ENCODE measurements at regions not wholly inside any gene's neighbourhood (a gene's known extent, or its start where the extent isn't known, plus 50 kb on each side); places are given as distances from the start of the nearest gene placed in this dataset.

DNA sequence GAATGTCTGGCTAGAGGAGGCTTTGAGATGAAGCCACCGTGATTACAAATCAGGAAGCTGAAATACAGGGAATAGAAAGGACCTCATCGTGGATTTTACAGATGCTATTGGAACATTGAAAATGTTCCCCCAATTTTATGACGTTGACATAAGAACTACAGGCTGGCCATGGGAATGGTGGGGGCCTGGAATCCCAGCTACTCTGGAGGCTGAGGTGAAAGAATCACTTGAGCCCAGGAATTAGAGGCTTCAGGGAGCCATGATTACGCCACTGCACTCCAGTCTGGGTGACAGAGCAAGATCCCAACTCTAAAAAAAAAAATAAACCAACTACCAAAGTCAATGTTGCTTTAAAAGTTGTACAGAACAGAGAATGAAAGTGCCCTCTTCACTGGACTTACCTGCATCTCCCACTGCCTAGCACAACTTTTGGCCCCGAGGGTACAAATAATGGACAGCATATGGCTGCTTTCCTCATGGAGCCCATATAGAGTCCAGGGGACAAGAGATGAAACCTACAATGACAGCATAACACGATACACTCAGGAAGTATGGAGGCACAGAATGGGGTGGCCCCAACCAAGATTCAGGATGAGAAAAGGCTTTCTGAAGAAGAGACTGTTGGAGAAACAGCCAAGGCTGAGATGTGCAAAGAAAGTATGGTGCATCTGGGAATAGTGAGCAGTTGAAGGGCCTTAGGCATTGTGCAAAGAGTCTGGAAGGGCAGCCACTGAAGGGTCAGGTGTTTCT, 254.8 kb downstream of the MYCN start:
- TF ChIP-seq POLR2A (IDR thresholded peaks at IDR 0.05): no peak
- TF ChIP-seq CTCF (IDR thresholded peaks at IDR 0.05): no peak
- TF ChIP-seq POLR2AphosphoS5 (IDR thresholded peaks at IDR 0.05): no peak
- no peak for TF ChIP-seq EP300 (IDR thresholded peaks at IDR 0.05)

Data from gastroesophageal sphincter (tissue), 3 donors.